ENCODE measurements at regions not wholly inside any gene's neighbourhood (a gene's known extent, or its start where the extent isn't known, plus 50 kb on each side); places are given as distances from the start of the nearest gene placed in this dataset.

DNA sequence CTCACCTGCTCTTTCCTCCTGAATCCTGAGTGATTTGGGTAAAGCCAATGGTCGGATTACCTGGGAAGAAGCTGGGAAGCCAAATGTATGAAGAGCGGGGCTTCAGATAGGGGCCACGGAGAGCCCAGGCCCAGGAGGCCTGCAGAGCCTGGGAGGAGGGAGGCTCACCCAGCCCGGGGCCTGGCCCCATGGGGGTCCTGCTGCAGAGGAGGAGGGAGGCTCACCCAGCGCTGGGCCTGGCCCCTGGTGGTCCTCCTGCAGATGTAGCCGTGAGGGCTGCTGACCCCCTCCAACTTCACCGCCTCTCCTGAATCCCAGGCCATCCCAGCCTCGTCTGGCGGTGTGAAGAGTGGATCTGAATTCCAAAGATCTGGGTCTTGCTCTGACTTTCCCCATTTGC, 368.4 kb downstream of the THBS2 start:
- TF ChIP-seq JUND (IDR thresholded peaks at IDR 0.05) (no peak), POLR2AphosphoS5 (IDR thresholded peaks at IDR 0.05; ENCODE audit: low read depth, low read length) (no peak), GATA2 (CRISPR knock-in tag; IDR thresholded peaks at IDR 0.05) (no peak), EP300 (IDR thresholded peaks at IDR 0.05; ENCODE audit: borderline replicate concordance in 1 of 2, low read depth in 1 of 2, low read length in 1 of 2) (no peak), YY1 (IDR thresholded peaks at IDR 0.05; ENCODE audit: low read depth) (no peak), RAD21 (IDR thresholded peaks at IDR 0.05; ENCODE audit: low read length) (no peak)
- TF ChIP-seq, protein P1, sequence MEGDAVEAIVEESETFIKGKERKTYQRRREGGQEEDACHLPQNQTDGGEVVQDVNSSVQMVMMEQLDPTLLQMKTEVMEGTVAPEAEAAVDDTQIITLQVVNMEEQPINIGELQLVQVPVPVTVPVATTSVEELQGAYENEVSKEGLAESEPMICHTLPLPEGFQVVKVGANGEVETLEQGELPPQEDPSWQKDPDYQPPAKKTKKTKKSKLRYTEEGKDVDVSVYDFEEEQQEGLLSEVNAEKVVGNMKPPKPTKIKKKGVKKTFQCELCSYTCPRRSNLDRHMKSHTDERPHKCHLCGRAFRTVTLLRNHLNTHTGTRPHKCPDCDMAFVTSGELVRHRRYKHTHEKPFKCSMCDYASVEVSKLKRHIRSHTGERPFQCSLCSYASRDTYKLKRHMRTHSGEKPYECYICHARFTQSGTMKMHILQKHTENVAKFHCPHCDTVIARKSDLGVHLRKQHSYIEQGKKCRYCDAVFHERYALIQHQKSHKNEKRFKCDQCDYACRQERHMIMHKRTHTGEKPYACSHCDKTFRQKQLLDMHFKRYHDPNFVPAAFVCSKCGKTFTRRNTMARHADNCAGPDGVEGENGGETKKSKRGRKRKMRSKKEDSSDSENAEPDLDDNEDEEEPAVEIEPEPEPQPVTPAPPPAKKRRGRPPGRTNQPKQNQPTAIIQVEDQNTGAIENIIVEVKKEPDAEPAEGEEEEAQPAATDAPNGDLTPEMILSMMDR (IDR thresholded peaks at IDR 0.05) = no peak
- TF ChIP-seq, protein P2, sequence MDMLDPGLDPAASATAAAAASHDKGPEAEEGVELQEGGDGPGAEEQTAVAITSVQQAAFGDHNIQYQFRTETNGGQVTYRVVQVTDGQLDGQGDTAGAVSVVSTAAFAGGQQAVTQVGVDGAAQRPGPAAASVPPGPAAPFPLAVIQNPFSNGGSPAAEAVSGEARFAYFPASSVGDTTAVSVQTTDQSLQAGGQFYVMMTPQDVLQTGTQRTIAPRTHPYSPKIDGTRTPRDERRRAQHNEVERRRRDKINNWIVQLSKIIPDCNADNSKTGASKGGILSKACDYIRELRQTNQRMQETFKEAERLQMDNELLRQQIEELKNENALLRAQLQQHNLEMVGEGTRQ (IDR thresholded peaks at IDR 0.05; ENCODE audit: borderline replicate concordance, low read depth, low read length) = no peak
